Astrocyte (in vitro differentiated cells and primary cell): ENCODE measurements at regions not wholly inside any gene's neighbourhood (a gene's known extent, or its start where the extent isn't known, plus 50 kb on each side); places are given as distances from the start of the nearest gene placed in this dataset.

Experiments used
- CTCF ChIP-seq: IDR thresholded peaks from 2 replicates; pipeline ENCODE4 v1.5.1; 2011; ENCODE audit warnings: low read depth, mild to moderate bottlenecking, inconsistent platforms, low read length, moderate library complexity; ENCODE audit not compliant: insufficient read depth
- EZH2 ChIP-seq: IDR thresholded peaks from 2 replicates; pipeline ENCODE4 v1.6.1; 2012; ENCODE audit warnings: mild to moderate bottlenecking, low read length, inconsistent platforms; ENCODE audit not compliant: insufficient read depth

GRCh38 chr6:103819509-103819908, 1040.2 kb downstream of the HACE1 start:
- TF ChIP-seq CTCF = no peak
- no peak for TF ChIP-seq EZH2
